Omental fat pad (tissue), 3 donors: ENCODE measurements at regions not wholly inside any gene's neighbourhood (a gene's known extent, or its start where the extent isn't known, plus 50 kb on each side); places are given as distances from the start of the nearest gene placed in this dataset.

ENCODE experiments used
- ATAC-seq: fragments of 150-250 bp; one replicate; pipeline ENCODE4 v1.9.1; 2016; ENCODE audit warnings: mild to moderate bottlenecking, moderate library complexity; ENCODE audit not compliant: low FRiP score
- DNase-seq: peaks from one replicate; pipeline ENCODE4 v3.0.0-alpha.2; 2019; ENCODE audit warnings: low spot score
- TF ChIP-seq, protein P1 (sequence below), 3 donors: fragments of 450-650 bp; IDR thresholded peaks; one replicate each; pipeline ENCODE4 v1.5.1; 2016 to 2017; ENCODE audit warnings: antibody characterized with exemption in 3 of 3, mild to moderate bottlenecking in 3 of 3, moderate library complexity in 2 of 3

DNA sequence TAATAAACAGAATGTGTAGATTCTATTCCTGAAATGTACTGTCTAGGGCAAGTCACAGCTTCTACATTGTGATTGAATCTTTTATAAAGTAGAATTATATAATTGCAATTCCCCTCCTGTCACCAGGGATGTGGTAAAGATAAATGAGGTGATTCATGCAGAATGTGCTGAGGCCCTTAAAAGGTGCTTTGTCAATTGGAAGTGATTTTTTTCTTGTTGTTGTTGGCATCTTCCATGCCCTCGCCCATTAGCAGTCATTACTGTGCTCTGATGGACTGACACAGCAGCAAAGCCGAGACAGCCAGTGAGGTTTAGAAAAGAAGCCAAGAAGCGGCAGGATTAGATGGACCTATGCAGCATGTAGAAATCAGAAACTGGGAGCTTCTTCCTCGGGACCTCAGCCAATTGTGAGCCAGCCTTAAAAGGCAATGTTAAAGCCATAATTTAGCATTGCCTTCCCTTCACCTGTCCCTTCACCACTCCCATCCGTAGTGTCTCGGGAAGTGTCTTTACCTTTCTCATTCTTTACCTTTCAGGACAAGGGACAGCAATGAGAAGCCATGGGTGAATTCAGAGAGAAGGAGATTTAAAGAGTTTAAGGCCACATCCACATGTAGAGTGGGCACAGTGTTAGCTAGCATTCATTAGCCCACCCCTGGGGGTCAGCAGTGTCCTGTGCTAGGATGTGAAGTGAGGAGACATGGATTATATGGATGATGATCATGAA, 257.8 kb downstream of the PLK2 start:
- no peak for DNase-seq
- TF ChIP-seq, protein P1, sequence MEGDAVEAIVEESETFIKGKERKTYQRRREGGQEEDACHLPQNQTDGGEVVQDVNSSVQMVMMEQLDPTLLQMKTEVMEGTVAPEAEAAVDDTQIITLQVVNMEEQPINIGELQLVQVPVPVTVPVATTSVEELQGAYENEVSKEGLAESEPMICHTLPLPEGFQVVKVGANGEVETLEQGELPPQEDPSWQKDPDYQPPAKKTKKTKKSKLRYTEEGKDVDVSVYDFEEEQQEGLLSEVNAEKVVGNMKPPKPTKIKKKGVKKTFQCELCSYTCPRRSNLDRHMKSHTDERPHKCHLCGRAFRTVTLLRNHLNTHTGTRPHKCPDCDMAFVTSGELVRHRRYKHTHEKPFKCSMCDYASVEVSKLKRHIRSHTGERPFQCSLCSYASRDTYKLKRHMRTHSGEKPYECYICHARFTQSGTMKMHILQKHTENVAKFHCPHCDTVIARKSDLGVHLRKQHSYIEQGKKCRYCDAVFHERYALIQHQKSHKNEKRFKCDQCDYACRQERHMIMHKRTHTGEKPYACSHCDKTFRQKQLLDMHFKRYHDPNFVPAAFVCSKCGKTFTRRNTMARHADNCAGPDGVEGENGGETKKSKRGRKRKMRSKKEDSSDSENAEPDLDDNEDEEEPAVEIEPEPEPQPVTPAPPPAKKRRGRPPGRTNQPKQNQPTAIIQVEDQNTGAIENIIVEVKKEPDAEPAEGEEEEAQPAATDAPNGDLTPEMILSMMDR (IDR thresholded peaks at IDR 0.05): no peak
- no peak for ATAC-seq

DNA sequence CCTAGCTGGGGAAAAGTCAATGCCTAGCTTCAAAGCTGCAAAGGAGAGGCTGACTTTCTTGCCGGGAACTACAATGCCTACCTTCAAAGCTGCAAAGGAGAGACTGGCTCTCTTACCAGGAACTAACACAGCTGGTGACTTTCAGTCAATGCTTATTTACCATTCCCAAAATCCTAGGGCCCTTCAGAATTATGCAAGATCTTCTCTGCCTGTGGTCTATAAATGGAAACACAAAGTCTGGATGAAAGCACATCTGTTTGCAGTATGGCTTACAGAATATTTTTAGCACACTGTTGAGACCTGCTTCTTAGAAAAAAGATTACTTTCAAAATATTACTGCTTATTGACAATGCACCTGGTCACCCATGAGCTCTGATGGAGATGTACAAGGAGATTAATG, 259.4 kb downstream of the PLK2 start:
- ATAC-seq (no peak), DNase-seq (no peak)

DNA sequence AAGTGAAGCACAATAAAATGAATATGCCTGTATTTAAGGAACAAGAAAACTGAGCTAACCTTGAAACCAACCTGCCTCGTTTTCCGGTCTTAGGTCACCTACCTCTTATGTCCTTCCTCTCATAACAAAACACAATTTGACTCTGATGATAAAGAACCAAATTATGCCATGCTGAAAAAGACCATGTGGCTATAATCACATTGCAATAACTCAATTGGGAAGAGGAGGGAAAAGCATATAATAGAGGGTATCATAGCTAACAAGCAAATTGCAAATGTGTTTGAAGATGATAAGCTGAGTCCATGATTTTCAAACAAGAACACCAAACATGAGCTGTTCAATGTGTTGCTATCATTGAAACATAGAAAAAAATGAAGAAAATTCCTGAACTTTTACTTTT, 260.8 kb downstream of the PLK2 start:
- ATAC-seq: no peak
- TF ChIP-seq, protein P1 (IDR thresholded peaks at IDR 0.05): no peak
- no peak for DNase-seq

More for the DNA sequence above, 259.4 kb downstream of the PLK2 start:
- TF ChIP-seq, protein P1 (IDR thresholded peaks at IDR 0.05): no peak

DNA sequence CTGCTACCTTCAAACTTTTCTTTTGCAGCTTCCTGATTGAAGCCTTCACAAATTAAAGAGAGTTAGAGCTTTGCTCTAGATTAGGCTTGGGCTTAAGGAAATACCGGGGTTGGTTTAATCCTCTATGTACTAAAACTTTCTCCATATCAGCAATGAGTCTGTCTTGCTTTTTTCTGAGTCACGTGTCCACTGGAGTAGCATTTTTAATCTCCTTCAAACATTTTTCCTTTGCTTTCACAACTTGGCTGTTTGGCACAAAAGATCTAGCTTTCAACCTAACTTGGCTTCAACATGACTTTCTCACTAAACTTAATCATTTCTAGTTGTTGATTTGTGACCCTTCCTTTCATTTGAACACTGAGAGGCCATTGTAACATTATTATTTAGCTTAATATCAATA, 261.6 kb downstream of the PLK2 start:
- TF ChIP-seq, protein P1 (IDR thresholded peaks at IDR 0.05): no peak
- DNase-seq (no peak), ATAC-seq (no peak)

DNA sequence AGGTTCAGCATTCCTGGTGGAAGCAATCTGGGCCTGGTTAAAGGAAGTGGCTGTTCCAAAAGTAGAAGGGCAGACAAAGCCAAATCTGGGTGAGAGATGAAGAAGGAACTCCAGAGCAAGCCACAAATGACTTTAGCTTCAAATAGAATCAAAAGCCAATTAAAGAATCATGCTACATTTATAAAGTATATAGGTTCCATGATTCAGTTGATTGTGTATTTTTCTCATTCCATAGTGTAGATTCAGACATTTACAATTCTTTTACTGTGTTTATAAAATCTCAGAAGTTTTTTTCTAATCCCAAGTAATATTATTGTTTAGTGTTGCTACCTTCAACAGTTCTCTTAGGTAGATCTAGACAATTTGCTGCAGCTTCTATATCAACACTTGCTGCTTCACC, 262.0 kb downstream of the PLK2 start:
- DNase-seq (no peak), ATAC-seq (no peak)
- TF ChIP-seq, protein P1 (IDR thresholded peaks at IDR 0.05): no peak

DNA sequence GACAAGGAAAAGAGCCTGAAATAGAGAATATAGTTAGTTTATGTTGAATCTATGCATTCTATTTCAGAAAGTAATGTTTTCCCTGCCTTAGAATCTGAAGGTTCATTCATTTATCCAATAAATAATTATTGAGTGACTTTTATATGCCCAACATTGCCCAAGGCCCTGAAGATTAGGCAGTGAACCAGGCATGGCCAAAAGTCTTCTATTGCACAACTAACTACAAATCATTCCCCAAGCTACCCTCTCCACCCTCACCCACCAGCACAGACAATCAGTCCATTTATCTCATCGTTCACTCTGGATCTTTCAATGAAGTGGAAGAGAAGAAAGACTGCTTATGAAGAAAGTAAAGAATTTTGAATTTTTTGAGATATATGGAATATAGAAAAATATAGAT, 268.4 kb downstream of the PLK2 start:
- TF ChIP-seq, protein P1 (IDR thresholded peaks at IDR 0.05): no peak
- ATAC-seq: no peak
- no peak for DNase-seq

DNA sequence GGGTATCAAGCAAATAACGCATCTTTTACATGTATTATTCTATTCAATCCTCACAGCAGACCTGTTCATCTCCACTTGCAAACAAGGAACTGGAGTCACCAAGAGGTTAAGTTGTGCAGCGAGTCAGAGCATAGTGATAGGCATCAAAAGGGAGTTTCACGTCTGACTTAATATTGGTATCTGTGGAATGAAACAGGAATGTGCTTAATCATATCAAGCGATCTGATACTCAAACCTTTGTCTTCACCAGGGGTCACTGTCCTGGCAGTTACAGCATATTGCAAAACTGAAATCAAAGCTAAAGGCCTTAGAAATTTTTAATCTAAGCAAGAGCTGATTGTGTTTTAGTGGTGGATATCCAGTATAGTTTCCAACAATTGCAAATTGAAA, 271.6 kb downstream of the PLK2 start:
- no peak for DNase-seq
- no peak for ATAC-seq
- TF ChIP-seq, protein P1 (IDR thresholded peaks at IDR 0.05): no peak
